ENCODE measurements at regions not wholly inside any gene's neighbourhood (a gene's known extent, or its start where the extent isn't known, plus 50 kb on each side); places are given as distances from the start of the nearest gene placed in this dataset.
A peak's percentile ranks its signal among the peaks of the same experiment; 100 is the strongest.

DNA sequence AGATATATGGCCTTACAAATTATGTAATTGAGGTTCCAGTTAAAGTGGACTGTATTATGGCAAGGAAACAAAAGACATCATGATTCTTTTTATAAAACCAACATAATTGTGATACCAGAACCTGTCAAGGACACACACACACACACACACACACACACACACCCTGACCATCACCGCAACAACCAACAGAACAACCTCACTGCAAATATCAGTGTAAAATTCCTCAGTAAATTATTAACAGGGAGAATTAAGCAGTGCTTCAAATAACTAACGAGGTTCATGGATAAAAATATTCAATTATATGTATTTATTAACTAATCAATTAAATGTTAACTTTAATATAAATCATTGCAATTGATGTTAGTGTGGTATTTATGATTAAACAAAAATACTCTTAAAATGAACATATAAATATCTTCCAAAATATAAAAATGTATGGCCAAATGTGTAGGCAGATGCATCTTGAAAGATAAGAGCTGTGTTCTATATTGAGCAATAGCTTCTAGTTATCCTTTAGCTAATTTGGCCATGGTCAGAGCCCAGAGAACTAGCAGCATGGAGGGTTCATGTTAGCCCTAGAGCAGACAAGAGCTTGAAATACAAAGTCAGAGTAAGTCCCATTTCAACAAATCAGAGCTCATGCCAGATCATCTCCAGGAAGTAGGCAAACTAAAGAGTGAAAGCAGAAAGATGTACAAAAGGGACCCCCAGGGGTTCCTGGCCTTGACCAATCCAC, 280.5 kb upstream of the ADAMTS16 start:
- TF ChIP-seq, protein P1, sequence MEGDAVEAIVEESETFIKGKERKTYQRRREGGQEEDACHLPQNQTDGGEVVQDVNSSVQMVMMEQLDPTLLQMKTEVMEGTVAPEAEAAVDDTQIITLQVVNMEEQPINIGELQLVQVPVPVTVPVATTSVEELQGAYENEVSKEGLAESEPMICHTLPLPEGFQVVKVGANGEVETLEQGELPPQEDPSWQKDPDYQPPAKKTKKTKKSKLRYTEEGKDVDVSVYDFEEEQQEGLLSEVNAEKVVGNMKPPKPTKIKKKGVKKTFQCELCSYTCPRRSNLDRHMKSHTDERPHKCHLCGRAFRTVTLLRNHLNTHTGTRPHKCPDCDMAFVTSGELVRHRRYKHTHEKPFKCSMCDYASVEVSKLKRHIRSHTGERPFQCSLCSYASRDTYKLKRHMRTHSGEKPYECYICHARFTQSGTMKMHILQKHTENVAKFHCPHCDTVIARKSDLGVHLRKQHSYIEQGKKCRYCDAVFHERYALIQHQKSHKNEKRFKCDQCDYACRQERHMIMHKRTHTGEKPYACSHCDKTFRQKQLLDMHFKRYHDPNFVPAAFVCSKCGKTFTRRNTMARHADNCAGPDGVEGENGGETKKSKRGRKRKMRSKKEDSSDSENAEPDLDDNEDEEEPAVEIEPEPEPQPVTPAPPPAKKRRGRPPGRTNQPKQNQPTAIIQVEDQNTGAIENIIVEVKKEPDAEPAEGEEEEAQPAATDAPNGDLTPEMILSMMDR (IDR thresholded peaks at IDR 0.05) = no peak
- no peak for TF ChIP-seq ZFX (IDR thresholded peaks at IDR 0.05; ENCODE audit: borderline replicate concordance)
- no peak overlapping the region for H3K27ac ChIP-seq

DNA sequence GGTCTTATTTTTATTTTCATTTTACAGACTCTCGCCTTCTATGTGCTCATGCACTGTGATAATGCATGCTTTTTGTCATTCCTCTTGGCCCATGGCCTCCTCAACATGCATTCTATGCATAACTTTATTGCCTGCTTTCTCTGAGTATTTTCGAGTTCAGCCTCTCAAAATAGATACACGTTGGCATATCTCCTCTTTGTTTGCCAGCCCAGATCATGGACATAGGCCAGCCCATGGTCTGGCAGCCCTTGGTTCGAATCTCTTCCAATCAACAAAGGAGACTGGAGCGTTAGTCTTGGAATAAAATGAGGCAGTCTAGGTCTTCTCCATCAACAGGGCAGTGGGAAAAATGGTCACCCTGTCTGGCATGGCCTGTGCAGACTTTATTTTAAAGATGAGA, 279.5 kb upstream of the ADAMTS16 start:
- TF ChIP-seq ZFX (IDR thresholded peaks at IDR 0.05; ENCODE audit: borderline replicate concordance) = no peak
- TF ChIP-seq, protein P1 (IDR thresholded peaks at IDR 0.05) = no peak

DNA sequence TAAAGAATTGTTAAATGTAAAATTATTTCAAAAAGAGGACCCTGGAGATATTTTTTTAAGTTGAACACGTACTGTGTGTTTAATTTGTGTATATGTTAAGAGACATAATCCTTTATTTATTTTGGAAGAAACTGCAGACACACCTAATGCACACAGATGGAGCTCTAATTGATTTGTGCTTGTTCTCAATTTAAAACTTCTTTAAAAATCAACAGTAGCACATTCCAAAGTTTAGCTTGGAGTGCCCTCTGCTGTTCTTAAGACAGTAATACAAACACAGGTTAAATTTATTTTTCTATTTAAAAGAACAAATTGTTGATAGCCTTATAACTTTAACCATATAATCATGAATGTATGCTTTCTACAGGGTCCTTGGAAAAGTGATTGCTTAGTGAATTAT, 277.6 kb upstream of the ADAMTS16 start:
- no peak for TF ChIP-seq ZFX (IDR thresholded peaks at IDR 0.05; ENCODE audit: borderline replicate concordance)
- TF ChIP-seq, protein P1 (IDR thresholded peaks at IDR 0.05) = peak; percentile 81
- no peak overlapping the region for H3K27ac ChIP-seq

More for the DNA sequence above, 279.5 kb upstream of the ADAMTS16 start:
- no peak overlapping the region for H3K27ac ChIP-seq

DNA sequence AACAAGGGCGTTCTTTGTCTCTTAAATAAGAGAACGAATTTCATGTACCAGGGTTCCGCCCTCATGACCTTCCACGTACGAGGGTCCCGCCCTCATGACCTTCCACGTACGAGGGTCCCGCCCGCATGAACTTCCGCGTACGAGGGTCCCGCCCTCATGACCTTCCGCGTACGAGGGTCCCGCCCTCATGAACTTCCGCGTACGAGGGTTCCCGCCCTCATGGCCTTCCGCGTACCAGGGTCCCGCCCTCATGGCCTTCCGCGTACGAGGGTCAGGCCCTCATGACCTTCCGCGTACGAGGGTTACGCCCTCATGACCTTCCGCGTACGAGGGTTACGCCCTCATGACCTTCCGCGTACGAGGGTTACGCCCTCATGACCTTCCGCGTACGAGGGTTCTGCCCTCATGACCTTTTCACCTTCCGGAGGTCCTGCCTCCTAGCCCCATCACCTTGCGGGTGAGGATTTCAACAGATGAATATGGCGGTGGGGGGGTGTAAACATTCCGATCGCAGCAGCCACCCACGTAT, 273.9 kb upstream of the ADAMTS16 start:
- TF ChIP-seq, protein P1 (IDR thresholded peaks at IDR 0.05) = no peak
- no peak for TF ChIP-seq ZFX (IDR thresholded peaks at IDR 0.05; ENCODE audit: borderline replicate concordance)
- no peak overlapping the region for H3K27ac ChIP-seq

DNA sequence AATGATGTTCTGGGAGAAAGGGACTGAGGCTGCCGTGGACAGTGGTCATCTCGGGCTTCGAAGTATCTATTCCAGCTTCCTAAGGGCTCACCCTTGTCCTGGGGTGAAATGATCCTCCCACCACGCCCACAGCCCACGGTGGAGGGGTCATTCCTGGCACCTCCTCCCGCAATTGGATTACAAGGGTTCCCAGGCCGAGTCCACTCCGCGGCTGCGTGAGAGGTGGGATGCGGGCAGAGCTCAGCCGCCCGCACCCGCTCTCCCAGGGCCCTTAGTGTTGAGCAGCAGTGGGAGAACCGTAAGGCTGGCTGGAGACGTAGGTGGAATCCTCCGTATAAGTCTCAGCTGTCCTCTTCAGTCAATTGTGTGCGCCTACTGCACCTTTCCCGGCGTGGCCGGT, 273.3 kb upstream of the ADAMTS16 start:
- no peak overlapping the region for H3K27ac ChIP-seq
- TF ChIP-seq ZFX (IDR thresholded peaks at IDR 0.05; ENCODE audit: borderline replicate concordance) = no peak
- TF ChIP-seq, protein P1 (IDR thresholded peaks at IDR 0.05) = no peak

DNA sequence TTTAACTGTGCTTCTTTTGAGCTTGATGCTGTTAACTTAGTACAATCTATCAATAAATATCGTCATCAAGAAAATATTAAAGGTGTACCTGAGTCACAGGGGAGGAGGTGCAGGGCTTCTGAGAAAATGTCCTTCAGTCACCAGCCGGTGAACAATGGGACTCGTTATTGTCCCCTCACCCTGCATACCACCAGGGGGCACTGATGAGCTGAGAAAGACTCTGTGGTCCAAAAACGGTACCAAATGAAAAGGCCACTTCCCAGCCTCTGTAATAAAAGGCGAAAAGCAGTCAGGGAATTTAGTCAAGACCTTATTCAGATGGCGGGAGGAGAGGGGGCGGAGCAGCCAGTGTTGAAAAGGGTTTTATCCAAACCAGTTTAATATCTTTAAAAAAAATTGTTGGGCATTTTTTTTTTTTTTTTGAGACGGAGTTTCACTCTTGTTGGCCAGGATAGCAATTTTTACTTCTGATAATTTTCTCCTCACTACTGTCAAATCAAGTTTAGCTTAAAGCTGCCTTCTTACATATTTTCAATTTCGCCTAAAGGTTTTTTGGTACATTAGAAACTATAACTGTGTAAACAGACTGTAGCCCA, 271.9 kb upstream of the ADAMTS16 start:
- no peak overlapping the region for H3K27ac ChIP-seq
- TF ChIP-seq, protein P1 (IDR thresholded peaks at IDR 0.05) = peak; percentile 93
- TF ChIP-seq ZFX (IDR thresholded peaks at IDR 0.05; ENCODE audit: borderline replicate concordance) = no peak

DNA sequence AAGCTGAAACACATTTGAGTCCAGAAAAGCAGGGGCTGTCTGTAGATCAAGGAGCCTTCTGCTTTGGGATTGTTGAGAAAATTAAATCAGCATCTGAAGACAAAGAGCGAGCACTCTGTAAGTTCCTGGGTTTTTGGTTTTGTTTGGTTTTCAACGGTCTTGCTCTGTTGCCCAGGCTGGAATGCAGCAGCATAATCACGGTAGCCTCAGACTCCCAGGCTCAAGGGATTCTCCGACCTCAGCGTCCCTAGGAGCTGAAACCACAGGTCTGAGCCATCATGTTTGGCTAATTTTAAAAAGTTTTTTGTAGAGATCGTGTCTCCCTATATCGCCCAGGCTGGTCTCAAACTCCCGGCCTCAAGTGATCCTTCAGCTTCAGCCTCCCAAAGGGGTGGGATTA, 266.5 kb upstream of the ADAMTS16 start:
- H3K27ac ChIP-seq = no peak overlapping the region
- no peak for TF ChIP-seq ZFX (IDR thresholded peaks at IDR 0.05; ENCODE audit: borderline replicate concordance)
- TF ChIP-seq, protein P1 (IDR thresholded peaks at IDR 0.05) = no peak

Measured in 22Rv1 (cell line).